GM18498 (cell line): ENCODE measurements at regions not wholly inside any gene's neighbourhood (a gene's known extent, or its start where the extent isn't known, plus 50 kb on each side); places are given as distances from the start of the nearest gene placed in this dataset.
A peak's percentile ranks its signal among the peaks of the same experiment; 100 is the strongest.
"Not testable (repeated sequence)": the region's sequence is repeated elsewhere in the genome, so short reads cannot be mapped to it uniquely, and the experiment has no call there.

ENCODE experiments used
- ATAC-seq: cut with Tn5 transposase; IDR thresholded peaks from one replicate; pipeline ENCODE4 v1.9.1; 2021; ENCODE audit warnings: mild to moderate bottlenecking, moderate library complexity; ENCODE audit not compliant: unreplicated experiment

GRCh38 chr14:97068293-97068692 lies 271.1 kb downstream of the VRK1 start:
- not testable (repeated sequence) for ATAC-seq

DNA sequence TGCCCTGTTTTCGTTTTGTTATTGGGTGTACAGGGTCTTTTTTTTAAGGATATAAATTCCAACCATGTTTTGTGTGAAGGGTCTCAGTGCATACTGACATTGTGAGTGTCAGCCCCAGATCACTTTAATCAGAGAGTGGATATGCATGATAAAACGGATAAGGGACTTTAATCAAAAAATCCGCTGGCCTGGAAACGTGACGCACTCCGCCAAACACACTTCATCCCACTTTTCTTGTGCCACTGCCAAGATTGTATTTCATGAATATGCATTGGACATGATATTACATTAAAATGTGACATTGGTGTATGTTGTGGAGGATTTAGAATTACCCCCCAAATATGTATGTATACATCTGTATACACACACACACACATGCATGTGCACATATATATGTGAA lies 273.1 kb downstream of the VRK1 start:
- no peak for ATAC-seq

GRCh38 chr14:97071177-97071576 lies 274.0 kb downstream of the VRK1 start:
- no peak for ATAC-seq

DNA sequence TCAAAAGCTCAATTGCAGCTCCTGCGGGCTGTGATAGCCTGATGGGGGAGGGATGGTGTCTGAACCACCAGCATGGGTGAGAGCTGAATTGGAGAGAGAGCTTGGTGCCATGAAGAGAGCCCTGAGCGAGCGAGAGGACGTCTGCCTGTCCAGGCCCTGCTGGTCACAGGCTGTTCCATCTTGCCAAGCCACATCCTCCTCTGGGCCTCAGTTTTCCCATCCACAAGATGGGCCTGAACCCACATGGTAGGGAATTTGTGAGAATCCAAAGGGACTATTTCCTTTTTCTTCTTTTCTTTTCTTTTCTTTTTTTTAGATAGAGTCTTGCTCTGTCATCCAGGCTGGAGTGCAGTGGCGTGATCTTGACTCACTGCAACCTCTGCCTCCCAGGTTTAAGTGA lies 276.4 kb downstream of the VRK1 start:
- no peak for ATAC-seq

- no peak for ATAC-seq
These were observed 277.3 kb downstream of the VRK1 start for GRCh38 chr14:97074456-97074855.

GRCh38 chr14:97074856-97075255 lies 277.7 kb downstream of the VRK1 start:
- no peak for ATAC-seq

DNA sequence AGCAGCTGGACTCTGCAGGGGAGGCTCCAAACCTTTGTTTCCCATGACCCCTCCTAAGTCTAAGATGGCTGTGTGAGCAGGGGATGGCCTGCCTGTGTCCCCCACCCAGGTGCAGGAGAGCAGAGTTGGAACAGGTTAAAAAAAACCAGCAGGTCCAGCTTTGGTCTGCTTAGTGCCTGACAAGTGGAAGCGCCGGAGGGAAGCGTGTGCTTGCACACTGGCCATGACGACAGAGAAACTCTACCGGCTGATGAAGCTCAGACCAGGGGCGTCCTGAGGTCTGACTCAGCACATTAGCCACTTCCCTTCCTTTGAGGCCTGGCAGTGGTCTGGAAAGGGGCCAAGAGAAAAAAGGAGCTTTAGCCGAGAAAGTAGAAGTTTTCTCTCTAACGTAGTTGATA lies 280.1 kb downstream of the VRK1 start:
- ATAC-seq, result peak; percentile 85

DNA sequence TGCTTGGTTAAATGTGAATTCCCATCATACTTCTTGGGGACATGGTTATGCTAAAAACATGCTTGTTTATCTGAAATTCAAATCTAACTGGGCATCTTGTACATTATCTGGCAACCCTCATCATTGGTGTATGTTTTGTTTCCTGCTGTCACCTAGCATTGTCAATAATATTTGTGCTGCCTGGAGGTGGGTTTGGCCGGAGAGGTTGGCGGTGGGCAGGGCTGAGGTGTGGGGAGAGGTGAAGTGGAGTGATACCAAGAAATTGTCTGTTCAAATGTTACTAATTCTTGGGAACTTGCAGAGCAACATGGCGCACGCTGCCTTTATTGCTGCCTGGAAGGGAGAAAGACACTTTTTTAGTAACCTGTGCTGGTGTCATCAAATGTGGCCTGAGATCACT lies 280.5 kb downstream of the VRK1 start:
- ATAC-seq, result peak; percentile 3

DNA sequence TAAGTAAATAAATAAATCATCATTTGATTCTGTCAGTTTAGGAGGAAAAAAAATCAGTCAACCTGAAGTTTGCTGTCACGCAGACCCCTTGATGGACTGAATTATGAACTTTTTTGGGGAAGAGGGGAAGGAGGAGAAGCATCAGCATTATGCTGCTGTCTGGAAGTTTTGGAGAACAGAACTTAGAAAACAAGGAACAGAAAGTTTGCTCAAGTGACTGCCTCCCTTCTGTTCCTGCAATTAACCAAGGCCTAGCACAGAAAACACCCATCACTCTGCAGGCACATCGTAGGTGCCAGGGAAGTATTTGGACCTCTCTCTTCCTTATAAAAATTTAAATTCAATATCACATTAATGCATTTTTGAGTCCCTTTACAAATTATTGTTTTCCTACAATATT lies 283.8 kb downstream of the VRK1 start:
- no peak for ATAC-seq

- no peak for ATAC-seq
These were observed 298.1 kb downstream of the VRK1 start for GRCh38 chr14:97095269-97095668.

DNA sequence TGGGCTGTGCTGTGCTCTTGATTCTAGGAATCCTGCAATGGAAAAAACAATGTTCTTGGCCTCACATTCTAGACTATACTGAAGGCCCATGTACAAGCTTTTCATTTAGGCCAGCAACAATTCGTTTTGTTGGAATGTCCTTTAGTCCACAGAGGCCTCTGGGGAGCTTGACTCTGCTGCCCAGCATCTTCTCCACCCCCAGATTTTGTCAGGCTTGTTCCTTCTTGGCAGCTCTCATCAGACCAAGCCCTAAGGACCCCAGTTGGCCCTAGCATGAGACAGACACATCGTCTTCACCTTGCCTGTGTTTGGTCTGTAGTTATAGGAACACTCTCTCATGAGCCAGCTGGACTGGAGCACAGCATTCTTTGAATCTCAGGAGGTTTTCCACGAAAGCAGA lies 300.1 kb downstream of the VRK1 start:
- no peak for ATAC-seq

DNA sequence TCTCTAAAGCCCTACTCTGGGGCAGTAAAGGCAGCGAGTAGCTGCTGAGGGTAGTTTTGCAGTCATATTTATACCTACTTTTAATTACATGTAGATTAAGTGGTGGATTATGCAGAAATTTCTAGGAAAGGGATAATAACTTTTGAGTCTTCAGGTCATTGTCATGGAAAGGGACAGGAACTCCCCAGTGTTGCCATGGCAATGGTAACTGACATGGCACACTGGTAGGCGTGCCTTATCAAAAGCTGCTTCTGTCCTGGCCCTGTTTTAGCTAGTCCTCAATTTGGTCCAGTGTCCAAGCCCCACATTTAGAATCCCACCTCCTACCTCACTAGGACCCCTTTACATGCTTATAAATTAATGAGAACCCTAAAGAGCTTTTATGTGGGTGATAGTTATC lies 303.1 kb downstream of the VRK1 start:
- ATAC-seq, result no peak

DNA sequence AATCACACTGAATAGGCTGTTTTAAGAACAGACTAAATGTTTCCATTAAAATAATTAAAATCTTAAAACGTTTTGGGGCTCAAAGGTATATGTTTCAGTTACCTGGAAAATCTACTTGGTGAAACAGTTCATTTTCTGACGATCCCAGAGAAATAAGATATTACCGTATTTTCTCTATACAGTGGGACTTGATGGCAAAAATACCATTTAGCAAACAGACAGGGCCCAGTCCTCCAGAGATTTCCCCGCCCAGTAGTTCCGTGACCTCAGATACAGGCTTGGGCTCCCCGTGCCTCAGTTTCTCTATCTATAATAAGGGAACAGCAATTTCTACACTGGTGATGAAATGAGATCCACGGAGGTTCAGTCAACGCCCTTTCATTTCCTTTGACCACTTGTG lies 304.4 kb downstream of the VRK1 start:
- no peak for ATAC-seq

DNA sequence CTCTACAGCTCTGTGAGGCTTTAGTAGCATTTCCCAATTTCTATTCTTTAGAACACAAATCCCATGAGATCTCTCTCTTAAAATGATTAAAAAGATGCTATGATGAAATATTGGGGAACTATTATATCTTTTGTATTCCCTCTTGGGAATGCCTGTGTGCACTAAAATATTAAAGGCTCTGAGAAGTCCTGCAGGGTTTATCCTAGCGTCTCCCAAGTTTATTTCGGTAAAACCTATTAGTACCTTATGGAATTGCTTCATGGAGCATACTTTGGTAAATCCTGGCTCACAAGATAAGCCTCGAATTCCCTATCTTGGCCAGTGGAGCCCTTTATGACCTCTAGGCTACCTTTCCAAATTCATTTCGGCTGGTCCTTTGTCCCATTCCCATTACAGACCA lies 306.8 kb downstream of the VRK1 start:
- ATAC-seq, result no peak

- peak; percentile 86 for ATAC-seq
These were observed 309.0 kb downstream of the VRK1 start for GRCh38 chr14:97106166-97106565.

- ATAC-seq, result peak; percentile 33
These were observed 309.4 kb downstream of the VRK1 start for GRCh38 chr14:97106609-97107008.

DNA sequence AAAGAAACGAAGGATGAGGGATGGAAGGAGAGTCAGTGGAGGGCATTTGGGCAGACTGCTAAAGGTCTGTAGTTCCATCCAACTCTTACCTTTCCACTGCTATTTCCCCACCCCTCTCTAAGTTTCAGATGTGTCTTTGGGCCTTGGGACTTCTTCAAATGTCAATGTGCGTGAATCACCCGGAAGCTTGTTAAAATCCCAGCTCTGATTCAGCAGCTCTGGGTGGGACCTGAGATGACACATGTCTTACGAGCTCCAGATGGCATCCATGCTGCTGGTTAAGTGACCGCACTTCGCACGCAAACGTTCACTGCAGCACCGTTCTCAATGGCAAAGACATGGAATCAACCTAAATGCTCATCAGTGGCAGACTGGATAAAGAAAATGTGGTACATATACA lies 309.9 kb downstream of the VRK1 start:
- no peak for ATAC-seq

GRCh38 chr14:97107760-97108159 lies 310.6 kb downstream of the VRK1 start:
- ATAC-seq, result no peak

DNA sequence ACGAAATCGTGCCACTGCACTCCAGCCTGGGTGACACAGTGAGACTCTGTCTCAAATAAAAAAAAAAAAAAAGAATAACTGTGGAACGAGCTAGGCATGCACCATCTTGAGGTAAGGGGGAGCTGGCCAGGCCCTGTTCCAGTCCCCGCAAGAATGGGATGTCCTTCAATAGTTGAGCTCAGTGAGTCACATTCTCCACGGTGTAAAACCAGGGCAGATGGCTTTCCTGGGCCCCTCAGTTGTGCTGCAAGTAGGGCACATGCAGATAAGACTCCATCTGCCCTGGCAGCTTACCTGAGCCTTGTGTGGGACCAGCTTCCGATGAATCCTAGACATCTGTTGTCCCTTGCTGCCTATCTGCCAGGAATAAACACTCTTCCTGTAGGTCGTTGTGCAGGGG lies 312.1 kb downstream of the VRK1 start:
- no peak for ATAC-seq

DNA sequence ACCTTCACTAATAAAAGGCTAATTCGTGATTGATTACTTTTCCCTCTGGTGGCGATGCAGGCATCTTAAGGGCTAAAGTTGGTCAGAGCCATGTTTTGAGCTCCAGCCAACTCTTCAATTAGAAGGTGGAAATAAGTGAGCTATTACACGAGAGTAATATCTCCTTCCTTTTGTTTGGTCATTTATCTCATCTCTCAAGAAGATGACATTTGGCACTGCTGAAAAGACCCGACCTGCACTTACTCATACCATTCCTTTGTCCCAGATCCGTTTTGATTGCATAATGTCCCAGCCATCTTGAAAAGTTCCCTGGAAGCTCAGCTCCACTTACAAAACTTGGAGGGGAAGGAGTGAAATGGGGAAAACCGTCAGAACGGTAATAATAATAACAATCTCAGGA lies 316.2 kb downstream of the VRK1 start:
- no peak for ATAC-seq

DNA sequence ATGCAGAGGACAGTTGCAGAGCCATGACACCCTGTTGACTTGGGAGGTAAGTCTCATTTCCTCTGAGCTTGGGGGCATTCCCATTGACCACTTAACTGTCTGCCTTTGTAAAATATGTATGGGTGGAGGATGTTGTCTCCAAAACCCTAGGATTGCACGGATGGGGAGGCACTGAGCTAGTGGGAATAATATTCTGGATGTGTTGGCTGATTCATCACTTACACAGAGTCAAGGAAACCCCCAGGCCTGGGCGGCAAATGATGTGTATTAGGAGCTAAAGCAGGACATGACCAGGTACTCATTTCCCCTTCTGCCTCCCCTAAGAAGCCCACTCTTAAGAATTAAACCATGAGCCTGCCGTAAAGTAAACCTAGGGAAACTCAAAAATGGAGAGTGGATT lies 319.4 kb downstream of the VRK1 start:
- ATAC-seq, result no peak

- no peak for ATAC-seq
These were observed 320.5 kb downstream of the VRK1 start for GRCh38 chr14:97117693-97118092.

- ATAC-seq, result peak; percentile 8
These were observed 323.0 kb downstream of the VRK1 start for GRCh38 chr14:97120204-97120603.

DNA sequence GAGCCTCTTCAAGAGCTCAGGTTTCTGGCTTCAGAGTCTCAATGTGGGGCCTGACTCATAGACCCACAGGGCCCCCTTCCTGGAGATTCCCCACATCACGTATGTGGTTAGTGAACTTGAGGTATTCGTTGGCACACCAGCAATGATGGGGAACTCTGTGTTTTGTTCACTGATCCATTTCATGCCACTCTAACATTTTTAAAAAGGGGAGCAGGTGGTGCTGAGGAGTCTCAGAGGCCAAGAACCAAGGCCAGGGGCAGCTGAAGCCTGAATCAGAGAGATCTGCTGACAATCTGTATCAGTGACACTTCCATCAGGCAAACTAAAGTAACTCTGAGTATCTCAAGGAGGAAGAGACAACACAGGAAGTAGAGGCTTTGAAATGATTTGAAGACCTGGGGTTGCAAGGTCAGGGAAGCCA lies 323.4 kb downstream of the VRK1 start:
- peak; percentile 81 for ATAC-seq
